ENCODE measurements at regions not wholly inside any gene's neighbourhood (a gene's known extent, or its start where the extent isn't known, plus 50 kb on each side); places are given as distances from the start of the nearest gene placed in this dataset.

GRCh38 chr13:90156390-90156789, 1191.1 kb upstream of the MIR17HG start:
- Mint-ChIP-seq H3K27ac (ENCODE audit: unreplicated experiment) (no peak overlapping the region), H3K9me3 (ENCODE audit: unreplicated experiment) (no peaks in the 10 kb centered on the region), H3K27me3 (ENCODE audit: unreplicated experiment) (no peaks in the 10 kb centered on the region), H3K36me3 (ENCODE audit: unreplicated experiment) (no peaks in the 10 kb centered on the region), H3K4me1 (ENCODE audit: low read depth, unreplicated experiment) (peaks cover 3% of the 10 kb centered on the region), H3K4me3 (ENCODE audit: unreplicated experiment) (no peak overlapping the region)
- no peak for TF ChIP-seq CTCF (IDR thresholded peaks at IDR 0.05; ENCODE audit: partially characterized antibody, unreplicated experiment)
- no peak for DNase-seq

GRCh38 chr13:90168953-90169352, 1178.5 kb upstream of the MIR17HG start:
- Mint-ChIP-seq H3K4me1 (ENCODE audit: low read depth, unreplicated experiment) (no peaks in the 10 kb centered on the region), H3K27ac (ENCODE audit: unreplicated experiment) (no peak overlapping the region), H3K9me3 (ENCODE audit: unreplicated experiment) (no peaks in the 10 kb centered on the region), H3K4me3 (ENCODE audit: unreplicated experiment) (no peak overlapping the region), H3K36me3 (ENCODE audit: unreplicated experiment) (no peaks in the 10 kb centered on the region), H3K27me3 (ENCODE audit: unreplicated experiment) (no peaks in the 10 kb centered on the region)
- no peak for DNase-seq
- TF ChIP-seq CTCF (IDR thresholded peaks at IDR 0.05; ENCODE audit: partially characterized antibody, unreplicated experiment), result no peak

- Mint-ChIP-seq H3K4me1 (ENCODE audit: low read depth, unreplicated experiment) (no peaks in the 10 kb centered on the region), H3K36me3 (ENCODE audit: unreplicated experiment) (no peaks in the 10 kb centered on the region)
- no peak for TF ChIP-seq CTCF (IDR thresholded peaks at IDR 0.05; ENCODE audit: partially characterized antibody, unreplicated experiment)
Observed at GRCh38 chr13:90170208-90170607, 1177.3 kb upstream of the MIR17HG start.

GRCh38 chr13:90171649-90172048, 1175.8 kb upstream of the MIR17HG start:
- Mint-ChIP-seq H3K4me1 (ENCODE audit: low read depth, unreplicated experiment) (no peaks in the 10 kb centered on the region), H3K27ac (ENCODE audit: unreplicated experiment) (no peak overlapping the region), H3K27me3 (ENCODE audit: unreplicated experiment) (no peaks in the 10 kb centered on the region), H3K36me3 (ENCODE audit: unreplicated experiment) (no peaks in the 10 kb centered on the region), H3K4me3 (ENCODE audit: unreplicated experiment) (no peak overlapping the region), H3K9me3 (ENCODE audit: unreplicated experiment) (no peaks in the 10 kb centered on the region)
- no peak for TF ChIP-seq CTCF (IDR thresholded peaks at IDR 0.05; ENCODE audit: partially characterized antibody, unreplicated experiment)
- no peak for DNase-seq

More at GRCh38 chr13:90170208-90170607, 1177.3 kb upstream of the MIR17HG start:
- no peak for DNase-seq
- no peaks in the 10 kb centered on the region for H3K27me3 Mint-ChIP-seq (ENCODE audit: unreplicated experiment)
- no peaks in the 10 kb centered on the region for H3K9me3 Mint-ChIP-seq (ENCODE audit: unreplicated experiment)
- H3K27ac Mint-ChIP-seq (ENCODE audit: unreplicated experiment), result no peak overlapping the region
- H3K4me3 Mint-ChIP-seq (ENCODE audit: unreplicated experiment), result no peak overlapping the region

GRCh38 chr13:90177512-90177911, 1170.0 kb upstream of the MIR17HG start:
- no peak for DNase-seq
- TF ChIP-seq CTCF (IDR thresholded peaks at IDR 0.05; ENCODE audit: partially characterized antibody, unreplicated experiment), result no peak
- H3K4me3 Mint-ChIP-seq (ENCODE audit: unreplicated experiment), result no peak overlapping the region
- H3K27me3 Mint-ChIP-seq (ENCODE audit: unreplicated experiment), result no peaks in the 10 kb centered on the region
- H3K27ac Mint-ChIP-seq (ENCODE audit: unreplicated experiment), result no peak overlapping the region
- H3K36me3 Mint-ChIP-seq (ENCODE audit: unreplicated experiment), result no peaks in the 10 kb centered on the region
- no peaks in the 10 kb centered on the region for H3K4me1 Mint-ChIP-seq (ENCODE audit: low read depth, unreplicated experiment)
- no peaks in the 10 kb centered on the region for H3K9me3 Mint-ChIP-seq (ENCODE audit: unreplicated experiment)
